ENCODE measurements at regions not wholly inside any gene's neighbourhood (a gene's known extent, or its start where the extent isn't known, plus 50 kb on each side); places are given as distances from the start of the nearest gene placed in this dataset.
A peak's percentile ranks its signal among the peaks of the same experiment; 100 is the strongest.

DNA sequence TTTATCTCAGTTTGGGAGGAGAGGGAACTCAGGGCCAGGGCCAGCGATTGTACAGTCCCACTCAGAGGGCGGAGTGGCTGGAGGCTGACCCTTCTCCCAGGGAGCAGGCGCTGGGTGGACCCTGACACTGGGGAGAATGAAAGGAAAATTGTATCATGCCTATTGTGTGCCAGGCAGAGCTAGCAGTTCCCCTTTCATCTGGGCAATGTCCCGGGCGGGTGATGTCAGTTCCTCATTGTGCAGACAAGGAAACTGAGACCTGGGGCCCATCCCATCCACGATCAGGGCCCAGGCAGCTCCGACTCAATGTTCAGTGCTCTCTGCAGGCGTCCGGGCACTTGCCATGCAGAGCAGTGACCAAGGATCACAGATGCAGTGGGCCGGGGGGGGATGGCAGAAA, 101.9 kb upstream of the RTL1 start:
- H3K79me2 ChIP-seq (ENCODE audit: insufficient read depth, low read depth): no peaks in the 10 kb centered on the region
- H3K27me3 ChIP-seq (ENCODE audit: insufficient read depth, low read depth): no peaks in the 10 kb centered on the region
- peak overlapping the region; percentile 93 for H3K4me2 ChIP-seq
- H3K36me3 ChIP-seq (ENCODE audit: insufficient read depth): no peaks in the 10 kb centered on the region
- TF ChIP-seq, protein P1, sequence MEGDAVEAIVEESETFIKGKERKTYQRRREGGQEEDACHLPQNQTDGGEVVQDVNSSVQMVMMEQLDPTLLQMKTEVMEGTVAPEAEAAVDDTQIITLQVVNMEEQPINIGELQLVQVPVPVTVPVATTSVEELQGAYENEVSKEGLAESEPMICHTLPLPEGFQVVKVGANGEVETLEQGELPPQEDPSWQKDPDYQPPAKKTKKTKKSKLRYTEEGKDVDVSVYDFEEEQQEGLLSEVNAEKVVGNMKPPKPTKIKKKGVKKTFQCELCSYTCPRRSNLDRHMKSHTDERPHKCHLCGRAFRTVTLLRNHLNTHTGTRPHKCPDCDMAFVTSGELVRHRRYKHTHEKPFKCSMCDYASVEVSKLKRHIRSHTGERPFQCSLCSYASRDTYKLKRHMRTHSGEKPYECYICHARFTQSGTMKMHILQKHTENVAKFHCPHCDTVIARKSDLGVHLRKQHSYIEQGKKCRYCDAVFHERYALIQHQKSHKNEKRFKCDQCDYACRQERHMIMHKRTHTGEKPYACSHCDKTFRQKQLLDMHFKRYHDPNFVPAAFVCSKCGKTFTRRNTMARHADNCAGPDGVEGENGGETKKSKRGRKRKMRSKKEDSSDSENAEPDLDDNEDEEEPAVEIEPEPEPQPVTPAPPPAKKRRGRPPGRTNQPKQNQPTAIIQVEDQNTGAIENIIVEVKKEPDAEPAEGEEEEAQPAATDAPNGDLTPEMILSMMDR (conservative IDR thresholded peaks at IDR 0.05; ENCODE audit: low read depth, low read length): no peak
- no peak overlapping the region for H3K9ac ChIP-seq
- no peak overlapping the region for H3K4me3 ChIP-seq (IDR thresholded peaks at IDR 0.05; ENCODE audit: insufficient read depth, low read depth, low read length)
- peaks cover 29% of the 10 kb centered on the region for H3K4me1 ChIP-seq (ENCODE audit: low read depth, poor library complexity, severe bottlenecking)
- H3K27ac ChIP-seq: peak overlapping the region; percentile 13; the same call in 1 of the 2 replicates
- no peaks in the 10 kb centered on the region for H4K20me1 ChIP-seq (ENCODE audit: insufficient read depth)
- H2AFZ ChIP-seq (ENCODE audit: low read depth): peak overlapping the region; percentile 17; the same call in 1 of the 2 replicates

DNA sequence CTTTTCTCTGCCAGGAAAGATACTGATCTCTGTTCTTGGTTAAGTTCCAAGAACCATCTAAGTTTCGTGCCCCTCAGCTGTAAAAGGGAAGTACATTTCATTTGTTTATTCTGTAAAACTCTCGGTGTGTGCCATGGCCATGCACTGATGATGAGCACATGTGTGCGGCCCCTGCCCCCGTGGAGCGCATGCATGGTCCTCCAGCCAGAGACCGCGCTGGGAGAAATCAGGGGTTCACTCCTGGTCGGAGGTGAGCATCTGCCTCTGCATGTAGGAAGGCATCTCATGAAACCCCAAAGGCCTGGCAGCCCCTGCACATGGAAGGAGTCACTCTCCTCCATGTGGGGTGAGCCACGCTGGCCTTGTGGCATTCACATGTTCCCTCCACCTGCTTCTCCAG, 102.5 kb upstream of the RTL1 start:
- no peaks in the 10 kb centered on the region for H3K36me3 ChIP-seq (ENCODE audit: insufficient read depth)
- TF ChIP-seq, protein P1 (conservative IDR thresholded peaks at IDR 0.05; ENCODE audit: low read depth, low read length): no peak
- no peaks in the 10 kb centered on the region for H3K79me2 ChIP-seq (ENCODE audit: insufficient read depth, low read depth)
- H3K27me3 ChIP-seq (ENCODE audit: insufficient read depth, low read depth): no peaks in the 10 kb centered on the region
- no peak overlapping the region for H3K27ac ChIP-seq
- peak overlapping the region; percentile 17; the same call in 1 of the 2 replicates for H2AFZ ChIP-seq (ENCODE audit: low read depth)
- H4K20me1 ChIP-seq (ENCODE audit: insufficient read depth): no peaks in the 10 kb centered on the region
- peak overlapping the region; percentile 93 for H3K4me2 ChIP-seq
- H3K4me3 ChIP-seq (IDR thresholded peaks at IDR 0.05; ENCODE audit: insufficient read depth, low read depth, low read length): no peak overlapping the region
- H3K4me1 ChIP-seq (ENCODE audit: low read depth, poor library complexity, severe bottlenecking): peaks cover 29% of the 10 kb centered on the region
- H3K9ac ChIP-seq: no peak overlapping the region

DNA sequence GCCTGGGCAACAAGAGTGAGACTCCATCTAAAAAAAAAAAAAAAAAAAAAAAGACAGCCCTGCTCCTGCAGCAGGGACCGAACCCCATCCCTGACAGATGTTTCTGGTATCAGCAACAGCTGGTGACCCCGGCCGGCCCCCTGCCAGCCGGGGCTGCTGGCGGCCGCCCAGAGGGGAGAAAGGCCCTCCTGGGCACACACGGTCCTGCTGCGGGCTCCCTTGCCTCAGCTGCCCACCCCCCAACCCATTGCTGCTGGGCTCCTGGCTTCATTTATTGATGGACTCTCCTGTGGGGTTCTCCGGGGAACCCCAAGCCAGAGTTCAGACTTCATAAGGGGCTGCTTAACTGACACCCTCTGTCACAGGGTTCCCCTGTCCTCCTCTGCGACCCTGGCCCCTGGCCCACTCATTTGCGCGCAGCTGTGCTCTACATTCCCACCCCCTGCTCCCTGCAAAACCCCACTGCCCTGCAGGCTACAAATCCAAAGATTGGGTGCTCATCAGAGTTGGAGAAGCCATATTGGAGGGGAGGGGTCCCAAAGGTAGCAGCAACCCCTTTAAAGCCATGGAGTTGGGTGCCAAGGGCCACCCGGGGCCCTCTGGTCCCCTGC, 103.6 kb upstream of the RTL1 start:
- H3K27ac ChIP-seq: no peak overlapping the region
- no peaks in the 10 kb centered on the region for H3K36me3 ChIP-seq (ENCODE audit: insufficient read depth)
- no peaks in the 10 kb centered on the region for H3K27me3 ChIP-seq (ENCODE audit: insufficient read depth, low read depth)

DNA sequence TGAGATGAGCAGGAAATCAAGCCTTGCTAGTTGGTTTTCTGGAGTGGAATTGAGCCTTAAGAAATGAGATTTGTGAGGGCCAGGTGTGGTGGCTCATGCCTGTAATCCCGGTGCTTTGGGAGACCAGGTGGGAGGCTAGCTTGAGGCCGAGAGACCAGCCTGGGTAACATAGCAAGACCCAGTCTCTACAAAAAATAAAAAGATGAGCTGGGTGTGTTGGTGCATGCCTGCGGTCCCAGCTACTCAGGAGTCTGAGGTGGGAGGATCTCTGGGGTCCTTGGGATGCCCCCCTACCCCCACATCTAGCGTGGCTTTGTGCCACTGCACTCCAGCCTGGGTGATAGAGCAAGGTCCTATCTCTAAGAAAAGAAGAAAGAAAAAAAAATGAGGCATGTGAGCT, 104.2 kb upstream of the RTL1 start:
- no peak overlapping the region for H3K4me3 ChIP-seq (IDR thresholded peaks at IDR 0.05; ENCODE audit: insufficient read depth, low read depth, low read length)
- no peak overlapping the region for H3K4me2 ChIP-seq
- H3K36me3 ChIP-seq (ENCODE audit: insufficient read depth): no peaks in the 10 kb centered on the region
- no peaks in the 10 kb centered on the region for H4K20me1 ChIP-seq (ENCODE audit: insufficient read depth)
- no peaks in the 10 kb centered on the region for H3K27me3 ChIP-seq (ENCODE audit: insufficient read depth, low read depth)
- H3K79me2 ChIP-seq (ENCODE audit: insufficient read depth, low read depth): no peaks in the 10 kb centered on the region
- no peak overlapping the region for H3K9ac ChIP-seq
- TF ChIP-seq, protein P1 (conservative IDR thresholded peaks at IDR 0.05; ENCODE audit: low read depth, low read length): no peak
- peaks cover 29% of the 10 kb centered on the region for H3K4me1 ChIP-seq (ENCODE audit: low read depth, poor library complexity, severe bottlenecking)
- no peak overlapping the region for H3K27ac ChIP-seq
- no peak overlapping the region for H2AFZ ChIP-seq (ENCODE audit: low read depth)

More for the DNA sequence above, 103.6 kb upstream of the RTL1 start:
- Histone ChIP-seq H3K79me2 (ENCODE audit: insufficient read depth, low read depth) (no peaks in the 10 kb centered on the region), H4K20me1 (ENCODE audit: insufficient read depth) (no peaks in the 10 kb centered on the region), H3K4me3 (IDR thresholded peaks at IDR 0.05; ENCODE audit: insufficient read depth, low read depth, low read length) (no peak overlapping the region), H3K4me2 (no peak overlapping the region), H2AFZ (ENCODE audit: low read depth) (no peak overlapping the region), H3K4me1 (ENCODE audit: low read depth, poor library complexity, severe bottlenecking) (peaks cover 29% of the 10 kb centered on the region), H3K9ac (no peak overlapping the region)
- TF ChIP-seq, protein P1 (conservative IDR thresholded peaks at IDR 0.05; ENCODE audit: low read depth, low read length): no peak
